Neural cell (in vitro differentiated cells): ENCODE measurements at regions not wholly inside any gene's neighbourhood (a gene's known extent, or its start where the extent isn't known, plus 50 kb on each side); places are given as distances from the start of the nearest gene placed in this dataset.

Experiments
- H2AFZ ChIP-seq: fragments of 200-600, 300-800 bp; sonication (generic), shearing (Covaris generic); 2 replicates; pipeline ENCODE4 v1.6.0; 2014; ENCODE audit warnings: low read depth, mild to moderate bottlenecking, antibody characterized with exemption, low read length, moderate library complexity
- H3F3A ChIP-seq: fragments of 200-600 bp; shearing (Covaris generic); 2 replicates; pipeline ENCODE4 v1.6.1; 2016; ENCODE audit warnings: mild to moderate bottlenecking, moderate library complexity, mixed read lengths, antibody characterized with exemption, low read length; ENCODE audit not compliant: insufficient read depth, poor library complexity, severe bottlenecking
- H3K27ac ChIP-seq: fragments of 200-600, 300-800 bp; sonication (generic), shearing (Covaris generic); 2 replicates; pipeline ENCODE4 v1.5.1; 2014; ENCODE audit warnings: mild to moderate bottlenecking, low read length, moderate library complexity
- H3K27me3 ChIP-seq: fragments of 300-800, 200-600 bp; sonication (generic), shearing (Covaris generic); 2 replicates; pipeline ENCODE4 v1.6.0; 2014; ENCODE audit warnings: mild to moderate bottlenecking, low read depth, low read length, moderate library complexity; ENCODE audit not compliant: insufficient read depth
- H3K36me3 ChIP-seq: fragments of 300-800, 200-600 bp; sonication (generic), shearing (Covaris generic); 2 replicates; pipeline ENCODE4 v1.5.1; 2014; ENCODE audit warnings: mild to moderate bottlenecking, antibody characterized with exemption, low read length, moderate library complexity; ENCODE audit not compliant: insufficient read depth
- H3K4me2 ChIP-seq: fragments of 300-800, 200-600 bp; sonication (generic), shearing (Covaris generic); 2 replicates; pipeline ENCODE4 v1.6.0; 2014; ENCODE audit warnings: mild to moderate bottlenecking, low read length
- H3K4me3 ChIP-seq: fragments of 300-800, 200-600 bp; sonication (generic), shearing (Covaris generic); 2 replicates; pipeline ENCODE4 v1.5.1; 2014; ENCODE audit warnings: mild to moderate bottlenecking, low read length, moderate library complexity
- H3K79me2 ChIP-seq: fragments of 200-600 bp; shearing (Covaris generic); replicated peaks from 2 replicates; pipeline ENCODE4 v1.6.0; 2014; ENCODE audit warnings: mild to moderate bottlenecking, low read length, moderate library complexity; ENCODE audit not compliant: insufficient read depth
- H3K9ac ChIP-seq: fragments of 300-800, 200-600 bp; sonication (generic), shearing (Covaris generic); 2 replicates; pipeline ENCODE4 v1.6.1; 2016; ENCODE audit warnings: mild to moderate bottlenecking, low read length, mixed read lengths
- H3K9me2 ChIP-seq: fragments of 200-600 bp; shearing (Covaris generic); 2 replicates; pipeline ENCODE4 v1.6.1; 2016; ENCODE audit warnings: mild to moderate bottlenecking, low read length, mixed read lengths; ENCODE audit not compliant: insufficient read depth
- H3K9me3 ChIP-seq: fragments of 200-600, 300-800 bp; sonication (generic), shearing (Covaris generic); 2 replicates; pipeline ENCODE4 v1.6.1; 2016; ENCODE audit warnings: mild to moderate bottlenecking, mixed run types, low read length, moderate library complexity, mixed read lengths
- H4K20me1 ChIP-seq: fragments of 200-600 bp; shearing (Covaris generic); 2 replicates; pipeline ENCODE4 v1.6.1; 2016; ENCODE audit warnings: mild to moderate bottlenecking, mixed run types; ENCODE audit not compliant: insufficient read depth
- EP300 ChIP-seq: fragments of 450-650 bp; conservative IDR thresholded peaks from 2 replicates; pipeline ENCODE4 v1.6.1; 2014; ENCODE audit warnings: antibody characterized with exemption, mild to moderate bottlenecking, moderate library complexity; ENCODE audit not compliant: poor library complexity, severe bottlenecking
- EZH2 ChIP-seq: fragments of 200-600, 300-800 bp; shearing (Covaris generic), sonication (generic); IDR thresholded peaks from 2 replicates; pipeline ENCODE4 v1.6.1; 2014; ENCODE audit warnings: antibody characterized with exemption, low read length, borderline replicate concordance, mild to moderate bottlenecking; ENCODE audit not compliant: insufficient read depth, poor library complexity, severe bottlenecking
- MXI1 ChIP-seq: fragments of 450-650 bp; conservative IDR thresholded peaks from 2 replicates; pipeline ENCODE4 v1.6.1; 2014; ENCODE audit warnings: antibody characterized with exemption, mild to moderate bottlenecking; ENCODE audit not compliant: poor library complexity, severe bottlenecking
- POLR2AphosphoS5 ChIP-seq: IDR thresholded peaks from 2 replicates; pipeline ENCODE4 v1.6.1; 2012
- RAD21 ChIP-seq: fragments of 450-650 bp; conservative IDR thresholded peaks from 2 replicates; pipeline ENCODE4 v1.6.1; 2014; ENCODE audit warnings: antibody characterized with exemption, mild to moderate bottlenecking, moderate library complexity
- SMC3 ChIP-seq: fragments of 450-650 bp; conservative IDR thresholded peaks from 2 replicates; pipeline ENCODE4 v1.6.1; 2014; ENCODE audit warnings: antibody characterized with exemption, mild to moderate bottlenecking, moderate library complexity; ENCODE audit not compliant: poor library complexity
- TAF1 ChIP-seq: IDR thresholded peaks from 2 replicates; pipeline ENCODE4 v1.6.1; 2012; ENCODE audit warnings: low read depth
- TF ChIP-seq, protein P1 (sequence below): fragments of 450-650 bp; IDR thresholded peaks from 2 replicates; pipeline ENCODE4 v1.5.1; 2014; ENCODE audit warnings: antibody characterized with exemption, mild to moderate bottlenecking, moderate library complexity; ENCODE audit not compliant: poor library complexity, severe bottlenecking
- TF ChIP-seq, protein P2 (sequence below): IDR thresholded peaks from 2 replicates; pipeline ENCODE4 v1.6.1; 2012; ENCODE audit warnings: borderline replicate concordance

DNA sequence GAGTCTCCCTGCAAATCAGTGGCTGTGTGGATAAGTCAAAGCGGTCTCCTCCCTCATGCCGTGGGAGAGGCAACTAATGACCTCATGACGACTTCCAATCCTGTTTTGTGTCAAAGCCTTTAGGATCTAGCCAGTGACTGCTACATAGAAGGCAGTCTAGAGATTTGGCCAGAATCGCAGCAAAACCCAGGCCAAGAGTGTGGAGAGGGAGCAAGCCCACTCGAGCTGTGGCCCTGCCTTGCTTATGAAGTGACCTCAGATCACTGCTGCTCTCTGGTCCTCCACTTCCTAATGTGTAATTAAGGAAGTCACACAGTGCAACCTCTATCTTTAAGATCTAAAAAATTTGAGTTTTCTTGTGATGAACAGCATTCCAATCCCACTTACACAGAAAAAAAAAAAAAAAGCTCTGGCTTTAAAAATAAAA is 296.7 kb upstream of the KLF6 start:
- Histone ChIP-seq H3F3A (no peaks in the 10 kb centered on the region), H3K79me2 (no peaks in the 10 kb centered on the region), H3K4me2 (no peak overlapping the region), H3K36me3 (no peaks in the 10 kb centered on the region), H3K9me3 (no peaks in the 10 kb centered on the region), H4K20me1 (no peaks in the 10 kb centered on the region), H3K27ac (no peak overlapping the region), H2AFZ (no peak overlapping the region), H3K9me2 (no peaks in the 10 kb centered on the region), H3K27me3 (no peaks in the 10 kb centered on the region), H3K9ac (no peak overlapping the region), H3K4me3 (no peak overlapping the region)
- TF ChIP-seq SMC3 (no peak), TAF1 (no peak), MXI1 (no peak), EZH2 (no peak), EP300 (no peak), RAD21 (no peak), POLR2AphosphoS5 (no peak)
- TF ChIP-seq, protein P1, sequence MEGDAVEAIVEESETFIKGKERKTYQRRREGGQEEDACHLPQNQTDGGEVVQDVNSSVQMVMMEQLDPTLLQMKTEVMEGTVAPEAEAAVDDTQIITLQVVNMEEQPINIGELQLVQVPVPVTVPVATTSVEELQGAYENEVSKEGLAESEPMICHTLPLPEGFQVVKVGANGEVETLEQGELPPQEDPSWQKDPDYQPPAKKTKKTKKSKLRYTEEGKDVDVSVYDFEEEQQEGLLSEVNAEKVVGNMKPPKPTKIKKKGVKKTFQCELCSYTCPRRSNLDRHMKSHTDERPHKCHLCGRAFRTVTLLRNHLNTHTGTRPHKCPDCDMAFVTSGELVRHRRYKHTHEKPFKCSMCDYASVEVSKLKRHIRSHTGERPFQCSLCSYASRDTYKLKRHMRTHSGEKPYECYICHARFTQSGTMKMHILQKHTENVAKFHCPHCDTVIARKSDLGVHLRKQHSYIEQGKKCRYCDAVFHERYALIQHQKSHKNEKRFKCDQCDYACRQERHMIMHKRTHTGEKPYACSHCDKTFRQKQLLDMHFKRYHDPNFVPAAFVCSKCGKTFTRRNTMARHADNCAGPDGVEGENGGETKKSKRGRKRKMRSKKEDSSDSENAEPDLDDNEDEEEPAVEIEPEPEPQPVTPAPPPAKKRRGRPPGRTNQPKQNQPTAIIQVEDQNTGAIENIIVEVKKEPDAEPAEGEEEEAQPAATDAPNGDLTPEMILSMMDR = no peak
- TF ChIP-seq, protein P2, sequence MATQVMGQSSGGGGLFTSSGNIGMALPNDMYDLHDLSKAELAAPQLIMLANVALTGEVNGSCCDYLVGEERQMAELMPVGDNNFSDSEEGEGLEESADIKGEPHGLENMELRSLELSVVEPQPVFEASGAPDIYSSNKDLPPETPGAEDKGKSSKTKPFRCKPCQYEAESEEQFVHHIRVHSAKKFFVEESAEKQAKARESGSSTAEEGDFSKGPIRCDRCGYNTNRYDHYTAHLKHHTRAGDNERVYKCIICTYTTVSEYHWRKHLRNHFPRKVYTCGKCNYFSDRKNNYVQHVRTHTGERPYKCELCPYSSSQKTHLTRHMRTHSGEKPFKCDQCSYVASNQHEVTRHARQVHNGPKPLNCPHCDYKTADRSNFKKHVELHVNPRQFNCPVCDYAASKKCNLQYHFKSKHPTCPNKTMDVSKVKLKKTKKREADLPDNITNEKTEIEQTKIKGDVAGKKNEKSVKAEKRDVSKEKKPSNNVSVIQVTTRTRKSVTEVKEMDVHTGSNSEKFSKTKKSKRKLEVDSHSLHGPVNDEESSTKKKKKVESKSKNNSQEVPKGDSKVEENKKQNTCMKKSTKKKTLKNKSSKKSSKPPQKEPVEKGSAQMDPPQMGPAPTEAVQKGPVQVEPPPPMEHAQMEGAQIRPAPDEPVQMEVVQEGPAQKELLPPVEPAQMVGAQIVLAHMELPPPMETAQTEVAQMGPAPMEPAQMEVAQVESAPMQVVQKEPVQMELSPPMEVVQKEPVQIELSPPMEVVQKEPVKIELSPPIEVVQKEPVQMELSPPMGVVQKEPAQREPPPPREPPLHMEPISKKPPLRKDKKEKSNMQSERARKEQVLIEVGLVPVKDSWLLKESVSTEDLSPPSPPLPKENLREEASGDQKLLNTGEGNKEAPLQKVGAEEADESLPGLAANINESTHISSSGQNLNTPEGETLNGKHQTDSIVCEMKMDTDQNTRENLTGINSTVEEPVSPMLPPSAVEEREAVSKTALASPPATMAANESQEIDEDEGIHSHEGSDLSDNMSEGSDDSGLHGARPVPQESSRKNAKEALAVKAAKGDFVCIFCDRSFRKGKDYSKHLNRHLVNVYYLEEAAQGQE = no peak

DNA sequence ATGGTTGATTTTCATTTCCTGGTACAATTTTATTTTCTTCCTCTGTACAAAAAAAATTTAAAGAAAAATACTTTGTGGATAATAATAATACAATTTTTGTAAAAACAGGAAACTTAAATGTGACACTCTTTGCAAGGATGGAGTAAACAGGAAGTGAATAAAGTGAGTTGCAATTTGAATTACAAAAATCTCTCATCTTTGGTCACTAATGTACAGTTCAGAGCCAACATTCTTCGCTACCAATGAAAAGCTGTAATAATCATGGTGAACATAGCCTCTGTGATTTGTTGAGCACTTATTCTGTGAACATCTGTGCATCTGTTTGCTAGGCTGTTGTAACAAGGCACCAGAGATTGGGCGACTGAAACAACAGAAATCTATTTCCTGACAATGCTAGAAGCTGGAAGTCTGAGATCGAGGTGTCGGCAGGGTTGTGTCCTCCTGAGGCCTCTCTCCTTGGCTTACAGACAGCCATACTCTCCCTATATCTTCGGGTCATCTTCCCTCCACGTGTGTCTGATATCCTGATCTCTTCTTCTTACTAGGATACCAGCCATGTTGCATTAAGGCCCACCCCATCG is 295.3 kb upstream of the KLF6 start:
- H3K4me3 ChIP-seq = no peak overlapping the region
- no peak overlapping the region for H2AFZ ChIP-seq
- H3K79me2 ChIP-seq = no peaks in the 10 kb centered on the region
- H3K27ac ChIP-seq = no peak overlapping the region
- H3K9ac ChIP-seq = no peak overlapping the region
- no peaks in the 10 kb centered on the region for H3K9me3 ChIP-seq
- no peaks in the 10 kb centered on the region for H3F3A ChIP-seq
- no peaks in the 10 kb centered on the region for H3K9me2 ChIP-seq
- H3K4me2 ChIP-seq = no peak overlapping the region
- no peak for TF ChIP-seq SMC3
- no peak for TF ChIP-seq RAD21
- no peak for TF ChIP-seq TAF1
- no peak for TF ChIP-seq EP300
- no peak for TF ChIP-seq MXI1
- no peak for TF ChIP-seq EZH2
- TF ChIP-seq POLR2AphosphoS5 = no peak
- TF ChIP-seq, protein P1 = no peak
- TF ChIP-seq, protein P2 = no peak
- no peaks in the 10 kb centered on the region for H3K36me3 ChIP-seq
- no peaks in the 10 kb centered on the region for H4K20me1 ChIP-seq
- H3K27me3 ChIP-seq = no peaks in the 10 kb centered on the region
